CD14-positive monocyte (primary cell): ENCODE measurements at regions not wholly inside any gene's neighbourhood (a gene's known extent, or its start where the extent isn't known, plus 50 kb on each side); places are given as distances from the start of the nearest gene placed in this dataset.
"Not testable (repeated sequence)": the region's sequence is repeated elsewhere in the genome, so short reads cannot be mapped to it uniquely, and the experiment has no call there.

Source experiments
- DNase-seq, 3 donors: peaks; one replicate each; pipeline ENCODE4 v3.0.0-alpha.2; 2011 to 2022
- H2AFZ ChIP-seq: 2 replicates; pipeline ENCODE4 v1.6.0; 2012; ENCODE audit warnings: mild to moderate bottlenecking, low read depth, low read length, inconsistent platforms; ENCODE audit not compliant: insufficient read depth, poor library complexity, severe bottlenecking
- H3K27ac ChIP-seq, 2 donors: 1 replicate in 1 of 2; 2 replicates in 1 of 2; pipeline ENCODE4 v1.5.1; 2012 to 2013; ENCODE audit warnings: low read length in 2 of 2, control low read depth in 1 of 2, inconsistent platforms in 1 of 2, low read depth in 1 of 2, mild to moderate bottlenecking in 1 of 2
- H3K27me3 ChIP-seq, 2 donors: one replicate each; pipeline versions ENCODE4 v1.6.0 to v1.6.1; 2011 to 2013; ENCODE audit warnings: low read length in 2 of 2; ENCODE audit not compliant: control insufficient read depth in 2 of 2, insufficient read depth in 2 of 2
- H3K36me3 ChIP-seq, 2 donors: replicated peaks in 1 of 2; 1 replicate in 1 of 2; 2 replicates in 1 of 2; pipeline versions ENCODE4 v1.5.1 to v1.6.1; 2012 to 2013; ENCODE audit warnings: low read length in 2 of 2, control low read depth in 1 of 2, inconsistent platforms in 1 of 2, mild to moderate bottlenecking in 1 of 2; ENCODE audit not compliant: insufficient read depth in 2 of 2, control insufficient read depth in 1 of 2
- H3K4me1 ChIP-seq, 2 donors: 1 replicate in 1 of 2; 2 replicates in 1 of 2; pipeline versions ENCODE4 v1.5.1 to v1.6.1; 2012 to 2013; ENCODE audit warnings: low read length in 2 of 2, control low read depth in 1 of 2, inconsistent platforms in 1 of 2, mild to moderate bottlenecking in 1 of 2, moderate library complexity in 1 of 2; ENCODE audit not compliant: insufficient read depth in 2 of 2, control insufficient read depth in 1 of 2
- H3K4me2 ChIP-seq: replicated peaks from 2 replicates; pipeline ENCODE3; 2012; ENCODE audit warnings: low read length, moderate library complexity, mild to moderate bottlenecking; ENCODE audit not compliant: poor library complexity, severe bottlenecking; ENCODE audit errors: extremely low read depth
- H3K4me3 ChIP-seq, 3 experiments: fragments of 200-600 bp in 1 of 3; sonication (generic) in 1 of 3; replicated peaks in 1 of 3; 1 replicate in 2 of 3; 2 replicates in 1 of 3; pipeline ENCODE4 v1.5.1; 2011 to 2013; ENCODE audit warnings: low read length in 3 of 3, mild to moderate bottlenecking in 3 of 3, control low read depth in 2 of 3, low read depth in 2 of 3, inconsistent platforms in 1 of 3, moderate library complexity in 1 of 3
- H3K79me2 ChIP-seq: 2 replicates; pipeline ENCODE4 v1.6.0; 2012; ENCODE audit warnings: mild to moderate bottlenecking, control low read depth, inconsistent platforms, low read length, moderate library complexity; ENCODE audit not compliant: insufficient read depth
- H3K9ac ChIP-seq: 2 replicates; pipeline ENCODE4 v1.6.0; 2017; ENCODE audit warnings: low read length, mild to moderate bottlenecking; ENCODE audit not compliant: insufficient read depth, poor library complexity, severe bottlenecking
- H3K9me3 ChIP-seq, 2 donors: replicated peaks in 1 of 2; 1 replicate in 1 of 2; 2 replicates in 1 of 2; pipeline versions ENCODE4 v1.5.1 to v1.6.1; 2012 to 2013; ENCODE audit warnings: low read length in 2 of 2, control low read depth in 1 of 2; ENCODE audit not compliant: control insufficient read depth in 1 of 2, insufficient read depth in 1 of 2
- H4K20me1 ChIP-seq: 2 replicates; pipeline ENCODE4 v1.6.0; 2012; ENCODE audit warnings: mild to moderate bottlenecking, low read length, control low read depth, moderate library complexity; ENCODE audit not compliant: insufficient read depth
- H3K27ac Mint-ChIP-seq, 7 donors: one replicate each; pipeline ENCODE4 v1.8.0; 2020; ENCODE audit warnings: mild to moderate bottlenecking in 7 of 7, mixed read lengths in 7 of 7, moderate library complexity in 6 of 7, inconsistent platforms in 2 of 7
- H3K27me3 Mint-ChIP-seq, 3 donors: one replicate each; pipeline ENCODE4 v1.8.0; 2021 to 2022; ENCODE audit warnings: low read depth in 3 of 3, mild to moderate bottlenecking in 3 of 3, mixed read lengths in 3 of 3, moderate library complexity in 3 of 3, inconsistent platforms in 1 of 3
- H3K36me3 Mint-ChIP-seq, 2 donors: one replicate each; pipeline ENCODE4 v1.8.0; 2020; ENCODE audit warnings: mixed read lengths in 2 of 2, inconsistent platforms in 1 of 2, mild to moderate bottlenecking in 1 of 2
- H3K4me1 Mint-ChIP-seq: one replicate; pipeline ENCODE4 v1.8.0; 2020; ENCODE audit warnings: mild to moderate bottlenecking, mixed read lengths
- H3K4me3 Mint-ChIP-seq, 2 donors: one replicate each; pipeline ENCODE4 v1.8.0; 2020; ENCODE audit warnings: mild to moderate bottlenecking in 2 of 2, mixed read lengths in 2 of 2, moderate library complexity in 1 of 2
- H3K9me3 Mint-ChIP-seq, 7 donors: one replicate each; pipeline ENCODE4 v1.8.0; 2020 to 2022; ENCODE audit warnings: mixed read lengths in 7 of 7, mild to moderate bottlenecking in 6 of 7, moderate library complexity in 6 of 7, inconsistent platforms in 2 of 7
- WGBS: methylation state at CpG from one replicate; pipeline ENCODE4 v1.1.5; 2013; ENCODE audit warnings: missing lambda C conversion rate; ENCODE audit not compliant: insufficient coverage; 5-methylcytosine and 5-hydroxymethylcytosine counted together
- intact Hi-C, 2 donors: fragments of 100-400 bp; cut with micrococcal nuclease; formaldehyde crosslinking; loops; one replicate each; pipeline versions ENCODE4 v1.15.0 to v1.15.1; 2023
- TF ChIP-seq, protein P1 (sequence below): fragments of 200-600 bp; IDR thresholded peaks from one replicate; pipeline ENCODE4 v1.8.0; 2022; ENCODE audit warnings: antibody characterized with exemption, mild to moderate bottlenecking

DNA sequence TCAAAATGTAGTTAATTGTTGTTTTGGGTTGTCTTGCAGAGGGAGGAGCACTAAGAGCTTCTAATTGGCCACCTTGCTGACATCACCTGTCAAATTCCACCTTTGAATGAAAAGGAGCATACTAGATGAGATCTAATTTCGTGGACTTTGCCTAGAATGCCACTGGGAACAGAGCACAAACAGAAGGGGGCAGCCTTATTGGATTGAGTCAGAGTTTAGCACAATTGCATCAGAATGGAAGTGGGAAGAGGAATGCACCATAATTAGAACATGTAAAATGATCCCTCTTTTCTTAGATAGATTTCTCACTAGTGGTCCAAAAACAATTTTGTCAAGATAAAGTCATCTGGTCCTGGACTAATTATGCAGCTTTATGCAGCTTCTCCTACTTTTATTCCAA, 1552.2 kb downstream of the PCDH9 start:
- peaks cover 0 to 22% of the 10 kb centered on the region in 2 donors for H3K9me3 ChIP-seq
- H3K36me3 ChIP-seq = no peaks in the 10 kb centered on the region
- peaks cover 5 to 20% (median 13%) of the 10 kb centered on the region in 7 donors for H3K9me3 Mint-ChIP-seq
- H3K4me2 ChIP-seq = no peak overlapping the region
- WGBS = no CpG with 5 or more reads among the region's 1 CpG
- no peaks in the 10 kb centered on the region for H3K36me3 Mint-ChIP-seq
- H3K9ac ChIP-seq = no peak overlapping the region
- no peaks in the 10 kb centered on the region for H4K20me1 ChIP-seq
- no peaks in the 10 kb centered on the region for H3K4me1 Mint-ChIP-seq
- H3K4me1 ChIP-seq = no peaks in the 10 kb centered on the region
- no peaks in the 10 kb centered on the region for H3K27me3 ChIP-seq
- DNase-seq = no peak
- intact Hi-C loops = no loop called here
- TF ChIP-seq, protein P1, sequence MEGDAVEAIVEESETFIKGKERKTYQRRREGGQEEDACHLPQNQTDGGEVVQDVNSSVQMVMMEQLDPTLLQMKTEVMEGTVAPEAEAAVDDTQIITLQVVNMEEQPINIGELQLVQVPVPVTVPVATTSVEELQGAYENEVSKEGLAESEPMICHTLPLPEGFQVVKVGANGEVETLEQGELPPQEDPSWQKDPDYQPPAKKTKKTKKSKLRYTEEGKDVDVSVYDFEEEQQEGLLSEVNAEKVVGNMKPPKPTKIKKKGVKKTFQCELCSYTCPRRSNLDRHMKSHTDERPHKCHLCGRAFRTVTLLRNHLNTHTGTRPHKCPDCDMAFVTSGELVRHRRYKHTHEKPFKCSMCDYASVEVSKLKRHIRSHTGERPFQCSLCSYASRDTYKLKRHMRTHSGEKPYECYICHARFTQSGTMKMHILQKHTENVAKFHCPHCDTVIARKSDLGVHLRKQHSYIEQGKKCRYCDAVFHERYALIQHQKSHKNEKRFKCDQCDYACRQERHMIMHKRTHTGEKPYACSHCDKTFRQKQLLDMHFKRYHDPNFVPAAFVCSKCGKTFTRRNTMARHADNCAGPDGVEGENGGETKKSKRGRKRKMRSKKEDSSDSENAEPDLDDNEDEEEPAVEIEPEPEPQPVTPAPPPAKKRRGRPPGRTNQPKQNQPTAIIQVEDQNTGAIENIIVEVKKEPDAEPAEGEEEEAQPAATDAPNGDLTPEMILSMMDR = no peak
- no peaks in the 10 kb centered on the region for H3K27me3 Mint-ChIP-seq
- H3K4me3 Mint-ChIP-seq = no peak overlapping the region
- no peak overlapping the region for H2AFZ ChIP-seq
- no peak overlapping the region for H3K27ac Mint-ChIP-seq
- H3K79me2 ChIP-seq = no peaks in the 10 kb centered on the region
- no peak overlapping the region for H3K4me3 ChIP-seq
- no peak overlapping the region for H3K27ac ChIP-seq

DNA sequence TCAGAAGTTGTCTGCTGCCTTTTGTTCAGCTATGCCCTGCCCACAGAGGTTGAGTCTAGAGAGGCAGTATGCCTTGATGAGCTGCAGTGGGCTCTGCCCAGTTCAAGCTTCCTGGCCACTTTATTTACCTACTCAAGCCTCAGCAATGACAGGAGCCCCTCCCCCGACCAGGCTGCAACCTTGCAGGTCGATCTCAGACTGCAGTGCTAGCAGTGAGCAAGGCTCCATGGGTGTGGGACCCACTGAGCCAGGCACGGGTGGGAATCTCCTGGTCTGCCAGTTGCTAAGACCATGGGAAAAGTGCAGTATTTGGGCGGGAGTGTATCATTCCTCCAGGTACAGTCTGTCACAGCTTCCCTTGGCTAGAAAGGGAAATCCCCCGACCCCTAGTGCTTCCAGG, 1554.8 kb downstream of the PCDH9 start:
- H3K27ac Mint-ChIP-seq, H4K20me1 ChIP-seq, H3K4me1 Mint-ChIP-seq, H3K36me3 ChIP-seq, intact Hi-C loops, H3K27me3 ChIP-seq, H3K4me3 ChIP-seq, H3K27ac ChIP-seq, H2AFZ ChIP-seq, H3K4me1 ChIP-seq, H3K36me3 Mint-ChIP-seq, H3K79me2 ChIP-seq, H3K27me3 Mint-ChIP-seq, H3K4me2 ChIP-seq, H3K9ac ChIP-seq, DNase-seq, H3K4me3 Mint-ChIP-seq: not testable (repeated sequence)
- peaks cover under 1 to 22% of the 10 kb centered on the region in 2 donors for H3K9me3 ChIP-seq
- peaks cover 9 to 25% (median 18%) of the 10 kb centered on the region in 7 donors for H3K9me3 Mint-ChIP-seq
- 93% methylated on average over 3 of the region's 5 CpGs for WGBS
